Endothelial cell of umbilical vein (primary cell): ENCODE measurements at regions not wholly inside any gene's neighbourhood (a gene's known extent, or its start where the extent isn't known, plus 50 kb on each side); places are given as distances from the start of the nearest gene placed in this dataset.

Experiments used
- BruUV-seq: library from RNA; stranded (reverse); fragments of 400-500 nt; replicated peaks from 2 replicates; lab custom pipeline; 2021; lab: Mats Ljungman, UMichigan
- CTCF ChIA-PET: fragments of 300-600, 350-600 bp; sonication (Branson Sonifier 250); formaldehyde crosslinking; loops from one replicate; lab custom pipeline; 2021; ENCODE audit warnings: antibody characterized with exemption, inconsistent platforms; lab: Charles Lee
- POLR2A ChIA-PET: fragments of 300-600, 350-600 bp; sonication (Branson Sonifier 250); formaldehyde crosslinking; loops from one replicate; lab custom pipeline; 2021; ENCODE audit warnings: antibody characterized with exemption, inconsistent platforms; lab: Charles Lee
- DNase-seq: peaks from one replicate; pipeline ENCODE4 v3.0.0-alpha.2; 2011; ENCODE audit warnings: low read depth, low spot score
- FAIRE-seq: peaks from 2 replicates; lab custom pipeline; 2011; peaks lifted over from hg19 to GRCh38; lab: Jason Lieb, UNC
- H2AFZ ChIP-seq: 2 replicates; pipeline ENCODE4 v1.6.0; 2012; ENCODE audit warnings: low read depth, low read length, control low read depth, inconsistent platforms
- H3K27ac ChIP-seq: 2 replicates; pipeline ENCODE4 v1.5.1; 2011; ENCODE audit warnings: low read depth, mild to moderate bottlenecking, control low read depth, low read length, moderate library complexity; ENCODE audit not compliant: insufficient read depth
- H3K27me3 ChIP-seq, 2 experiments: 2 replicates each; pipeline versions ENCODE4 v1.6.0 to v1.6.1; 2011; ENCODE audit warnings: low read length in 2 of 2, mixed read lengths in 1 of 2; ENCODE audit not compliant: control insufficient read depth in 2 of 2, insufficient read depth in 2 of 2
- H3K36me3 ChIP-seq, 2 experiments: 2 replicates in 1 of 2; 3 replicates in 1 of 2; pipeline ENCODE4 v1.5.1; 2011; ENCODE audit warnings: low read length in 2 of 2, mild to moderate bottlenecking in 1 of 2, moderate library complexity in 1 of 2; ENCODE audit not compliant: control insufficient read depth in 2 of 2, insufficient read depth in 2 of 2; ENCODE audit errors: extremely low read depth in 1 of 2
- H3K4me1 ChIP-seq: 3 replicates; pipeline ENCODE4 v1.5.1; 2011; ENCODE audit warnings: mild to moderate bottlenecking, low read length; ENCODE audit not compliant: control insufficient read depth, insufficient read depth; ENCODE audit errors: extremely low read depth
- H3K4me2 ChIP-seq: 2 replicates; pipeline ENCODE4 v1.6.1; 2011; ENCODE audit warnings: low read length, control low read depth, mixed read lengths; ENCODE audit not compliant: insufficient read depth
- H3K4me3 ChIP-seq, 3 experiments: fragments of 200-600 bp in 1 of 3; sonication (generic), shearing (Covaris generic) in 1 of 3; replicated peaks in 1 of 3; 2 replicates each; pipeline ENCODE4 v1.5.1; 2011 to 2016; ENCODE audit warnings: control low read depth in 3 of 3, low read length in 3 of 3, mild to moderate bottlenecking in 2 of 3, inconsistent platforms in 1 of 3, low read depth in 1 of 3, moderate library complexity in 1 of 3; ENCODE audit not compliant: insufficient read depth in 1 of 3
- H3K79me2 ChIP-seq: 2 replicates; pipeline ENCODE4 v1.6.0; 2012; ENCODE audit warnings: low read length, inconsistent platforms; ENCODE audit not compliant: control insufficient read depth, insufficient read depth
- H3K9ac ChIP-seq: replicated peaks from 2 replicates; pipeline ENCODE3; 2011; ENCODE audit warnings: low read length, control low read depth; ENCODE audit not compliant: insufficient read depth; ENCODE audit errors: extremely low read depth
- H3K9me1 ChIP-seq: replicated peaks from 3 replicates; pipeline ENCODE4 v1.6.0; 2011; ENCODE audit warnings: mild to moderate bottlenecking, low read length; ENCODE audit not compliant: control insufficient read depth, insufficient read depth; ENCODE audit errors: extremely low read depth
- H3K9me3 ChIP-seq: replicated peaks from 2 replicates; pipeline ENCODE4 v1.5.1; 2012; ENCODE audit warnings: low read length, inconsistent platforms; ENCODE audit not compliant: control insufficient read depth, insufficient read depth
- H4K20me1 ChIP-seq: replicated peaks from 2 replicates; pipeline ENCODE3; 2011; ENCODE audit warnings: mild to moderate bottlenecking, low read length; ENCODE audit not compliant: control insufficient read depth, insufficient read depth; ENCODE audit errors: extremely low read depth
- CTCF ChIP-seq, 2 donors: IDR thresholded peaks; 1 replicate in 1 of 2; 2 replicates in 1 of 2; pipeline ENCODE4 v1.5.1; 2011; ENCODE audit warnings: low read length in 2 of 2, mild to moderate bottlenecking in 2 of 2, moderate library complexity in 2 of 2, control low read depth in 1 of 2, inconsistent platforms in 1 of 2, low read depth in 1 of 2; ENCODE audit not compliant: insufficient read depth in 1 of 2; ENCODE audit errors: extremely low read depth in 1 of 2
- EZH2 ChIP-seq: IDR thresholded peaks from 2 replicates; pipeline ENCODE4 v1.6.1; 2012; ENCODE audit warnings: borderline replicate concordance, low read depth, mild to moderate bottlenecking, moderate library complexity, low read length, inconsistent platforms; ENCODE audit not compliant: severe bottlenecking
- FOS ChIP-seq: IDR thresholded peaks from 2 replicates; pipeline ENCODE4 v1.6.1; 2011; ENCODE audit warnings: mild to moderate bottlenecking, low read length, moderate library complexity, borderline replicate concordance; ENCODE audit not compliant: insufficient read depth
- GATA2 ChIP-seq: IDR thresholded peaks from 2 replicates; pipeline ENCODE4 v1.7.0; 2011; ENCODE audit warnings: low read depth, mild to moderate bottlenecking, moderate library complexity, mixed read lengths, low read length; ENCODE audit not compliant: insufficient read length, insufficient read depth
- JUN ChIP-seq: IDR thresholded peaks from 2 replicates; pipeline ENCODE4 v1.6.1; 2011; ENCODE audit warnings: borderline replicate concordance, low read depth; ENCODE audit not compliant: insufficient read length, insufficient read depth
- MAX ChIP-seq: IDR thresholded peaks from 2 replicates; pipeline ENCODE4 v1.6.1; 2011; ENCODE audit not compliant: insufficient read depth, insufficient read length
- MYC ChIP-seq: IDR thresholded peaks from one replicate; pipeline ENCODE4 v1.6.1; 2011; ENCODE audit warnings: mild to moderate bottlenecking, low read depth, low read length
- POLR2A ChIP-seq: IDR thresholded peaks from 2 replicates; pipeline ENCODE4 v1.6.1; 2012; ENCODE audit warnings: low read depth, mild to moderate bottlenecking, control low read depth, low read length
- POLR2AphosphoS5 ChIP-seq: IDR thresholded peaks from 2 replicates; pipeline ENCODE4 v1.6.1; 2012; ENCODE audit warnings: low read depth, mild to moderate bottlenecking, control low read depth, low read length, moderate library complexity; ENCODE audit not compliant: insufficient read depth
- dilution Hi-C: fragments of 300-500 bp; cut with MboI; formaldehyde crosslinking; loops from one replicate; pipeline ENCODE4 v1.15.0; 2019; ENCODE audit warnings: low sequenced_read_pairs; ENCODE audit not compliant: extremely low pct_ligation_motif_present
- intact Hi-C: fragments of 100-400 bp; cut with micrococcal nuclease; formaldehyde crosslinking; loops from one replicate; pipeline ENCODE4 v1.10.0; 2022

- no TSS peak for BruUV-seq
- Histone ChIP-seq H3K27ac (no peak overlapping the region), H3K9me3 (no peaks in the 10 kb centered on the region), H3K4me2 (no peak overlapping the region), H3K9me1 (no peaks in the 10 kb centered on the region), H3K36me3 (no peaks in the 10 kb centered on the region), H3K79me2 (no peaks in the 10 kb centered on the region), H3K4me3 (no peak overlapping the region), H2AFZ (no peak overlapping the region), H3K4me1 (no peaks in the 10 kb centered on the region), H4K20me1 (no peaks in the 10 kb centered on the region), H3K27me3 (peaks cover 3 to 8% of the 10 kb centered on the region in 2 experiments), H3K9ac (no peak overlapping the region)
- ChIA-PET CTCF (interaction anchor here (0.7 to 0.9 kb wide), 3 partner anchors 9 to 671 kb away, joined by 3 to 4 read pairs (median 3); no protein-coding TSS in a partner anchor), POLR2A (no interaction called here)
- no peak for DNase-seq
- FAIRE-seq = no peak
- dilution Hi-C loops = no loop called here
- intact Hi-C loops = no loop called here
- TF ChIP-seq FOS = no peak
- no peak for TF ChIP-seq MYC
- TF ChIP-seq GATA2 = no peak
- no peak for TF ChIP-seq CTCF (IDR thresholded peaks at IDR 0.05; ENCODE audit: extremely low read depth in 1 of 2, insufficient read depth in 1 of 2, low read depth in 1 of 2, low read length in 2 of 2)
- no peak for TF ChIP-seq POLR2A
- TF ChIP-seq JUN = no peak
- TF ChIP-seq POLR2AphosphoS5 = no peak
- TF ChIP-seq MAX = no peak
- TF ChIP-seq EZH2 = no peak
Observed at GRCh38 chr10:63829020-63829419, 307.8 kb downstream of the REEP3 start.
